H1 (cell line): ENCODE measurements at regions not wholly inside any gene's neighbourhood (a gene's known extent, or its start where the extent isn't known, plus 50 kb on each side); places are given as distances from the start of the nearest gene placed in this dataset.

Experiments
- CTCF ChIA-PET: fragments of 300-600 bp; sonication (Branson Sonifier 250); formaldehyde crosslinking; loops from one replicate; lab custom pipeline; 2021; ENCODE audit not compliant: partially characterized antibody; lab: Charles Lee
- POLR2A ChIA-PET: fragments of 300-600 bp; sonication (Branson Sonifier 250); formaldehyde crosslinking; loops from one replicate; lab custom pipeline; 2021; ENCODE audit warnings: inconsistent platforms; ENCODE audit not compliant: partially characterized antibody; lab: Charles Lee
- DNase-seq, 2 experiments: peaks; one replicate each; pipeline versions ENCODE4 v3.0.0 to v3.0.0-alpha.2; 2010 to 2022; ENCODE audit warnings: low spot score in 2 of 2, low read depth in 1 of 2, mixed read lengths in 1 of 2
- FAIRE-seq: peaks from 2 replicates; lab custom pipeline; 2011; peaks lifted over from hg19 to GRCh38; lab: Jason Lieb, UNC
- H2AFZ ChIP-seq: 2 replicates; pipeline ENCODE4 v1.8.1; 2012; ENCODE audit warnings: low read length, inconsistent platforms
- H2AK5ac ChIP-seq: 2 replicates; pipeline ENCODE4 v1.6.1; 2013; ENCODE audit warnings: low read depth, low read length
- H2BK120ac ChIP-seq: replicated peaks from 2 replicates; pipeline ENCODE3; 2013; ENCODE audit warnings: low read depth, low read length, inconsistent platforms
- H2BK12ac ChIP-seq: 2 replicates; pipeline ENCODE4 v1.6.1; 2013; ENCODE audit warnings: low read depth, low read length
- H2BK15ac ChIP-seq: 2 replicates; pipeline ENCODE4 v1.6.1; 2013; ENCODE audit warnings: low read length
- H2BK20ac ChIP-seq: 2 replicates; pipeline ENCODE4 v1.6.1; 2013; ENCODE audit warnings: low read length
- H2BK5ac ChIP-seq: 2 replicates; pipeline ENCODE4 v1.6.1; 2013; ENCODE audit warnings: low read depth, low read length
- H3K14ac ChIP-seq: 2 replicates; pipeline ENCODE4 v1.6.1; 2013; ENCODE audit warnings: inconsistent platforms; ENCODE audit not compliant: insufficient read length
- H3K18ac ChIP-seq: 2 replicates; pipeline ENCODE4 v1.6.1; 2013; ENCODE audit warnings: low read length; ENCODE audit errors: extremely low read depth
- H3K23ac ChIP-seq: 2 replicates; pipeline ENCODE4 v1.6.1; 2013; ENCODE audit warnings: inconsistent platforms; ENCODE audit not compliant: insufficient read length
- H3K23me2 ChIP-seq: 2 replicates; pipeline ENCODE4 v1.6.1; 2013; ENCODE audit warnings: low read depth, low read length
- H3K27ac ChIP-seq: 2 replicates; pipeline ENCODE4 v1.6.1; 2011; ENCODE audit warnings: low read depth, low read length, inconsistent platforms
- H3K27me3 ChIP-seq, 4 experiments: replicated peaks in 1 of 4; 1 replicate in 1 of 4; 2 replicates in 3 of 4; pipeline versions ENCODE4 v1.6.1 to v1.8.1; 2011 to 2013; ENCODE audit warnings: low read length in 3 of 4, mild to moderate bottlenecking in 3 of 4, inconsistent platforms in 2 of 4, mixed read lengths in 2 of 4, moderate library complexity in 1 of 4; ENCODE audit not compliant: control insufficient read depth in 3 of 4, insufficient read depth in 3 of 4; ENCODE audit errors: extremely low read depth in 1 of 4
- H3K36me3 ChIP-seq, 4 experiments: 2 replicates each; pipeline versions ENCODE4 v1.6.1 to v1.8.1; 2011 to 2013; ENCODE audit warnings: mild to moderate bottlenecking in 4 of 4, low read length in 3 of 4, moderate library complexity in 2 of 4, control low read depth in 1 of 4, inconsistent platforms in 1 of 4; ENCODE audit not compliant: insufficient read depth in 4 of 4, control insufficient read depth in 2 of 4
- H3K4ac ChIP-seq: replicated peaks from 2 replicates; pipeline ENCODE3; 2013; ENCODE audit warnings: low read length, low read depth, mixed read lengths, inconsistent platforms; ENCODE audit not compliant: insufficient read length
- H3K4me1 ChIP-seq, 4 experiments: replicated peaks in 1 of 4; 1 replicate in 1 of 4; 2 replicates in 3 of 4; pipeline versions ENCODE4 v1.6.1 to v1.8.1; 2011 to 2013; ENCODE audit warnings: low read length in 3 of 4, inconsistent platforms in 2 of 4, mixed read lengths in 1 of 4; ENCODE audit not compliant: insufficient read depth in 4 of 4, control insufficient read depth in 3 of 4
- H3K4me2 ChIP-seq, 2 experiments: 2 replicates each; pipeline versions ENCODE4 v1.6.1 to v1.8.1; 2011 to 2013; ENCODE audit warnings: low read depth in 2 of 2, low read length in 2 of 2, control low read depth in 1 of 2, inconsistent platforms in 1 of 2, mild to moderate bottlenecking in 1 of 2; ENCODE audit not compliant: insufficient read depth in 1 of 2
- H3K4me3 ChIP-seq, 4 experiments: fragments of 200-600, 300-600 bp in 1 of 4; sonication (generic), shearing (Covaris generic), sonication (Bioruptor Twin) in 1 of 4; 2 replicates each; pipeline versions ENCODE4 v1.5.1 to v1.8.1; 2011 to 2016; ENCODE audit warnings: low read length in 4 of 4, low read depth in 3 of 4, control low read depth in 2 of 4, inconsistent platforms in 2 of 4, mild to moderate bottlenecking in 2 of 4, mixed read lengths in 1 of 4, moderate library complexity in 1 of 4; ENCODE audit not compliant: insufficient read depth in 2 of 4; ENCODE audit errors: extremely low read depth in 1 of 4
- H3K56ac ChIP-seq: replicated peaks from 2 replicates; pipeline ENCODE3; 2013; ENCODE audit warnings: low read depth, mild to moderate bottlenecking, mixed read lengths, low read length, inconsistent platforms; ENCODE audit not compliant: insufficient read length
- H3K79me1 ChIP-seq: 2 replicates; pipeline ENCODE4 v1.6.1; 2013; ENCODE audit warnings: low read depth, low read length, control low read depth
- H3K79me2 ChIP-seq, 2 experiments: 2 replicates each; pipeline versions ENCODE4 v1.6.1 to v1.8.1; 2012 to 2013; ENCODE audit warnings: low read length in 2 of 2, mild to moderate bottlenecking in 2 of 2, inconsistent platforms in 1 of 2; ENCODE audit not compliant: insufficient read depth in 2 of 2, control insufficient read depth in 1 of 2
- H3K9ac ChIP-seq, 4 experiments: replicated peaks in 1 of 4; 1 replicate in 1 of 4; 2 replicates in 3 of 4; pipeline versions ENCODE4 v1.6.1 to v1.8.1; 2011 to 2013; ENCODE audit warnings: low read depth in 3 of 4, low read length in 3 of 4, control low read depth in 2 of 4, mild to moderate bottlenecking in 2 of 4, moderate library complexity in 2 of 4, inconsistent platforms in 1 of 4; ENCODE audit errors: extremely low read depth in 1 of 4
- H3K9me3 ChIP-seq, 2 experiments: 2 replicates each; pipeline versions ENCODE4 v1.6.1 to v1.8.1; 2012 to 2013; ENCODE audit warnings: mild to moderate bottlenecking in 2 of 2, moderate library complexity in 2 of 2, control low read depth in 1 of 2, inconsistent platforms in 1 of 2, low read depth in 1 of 2, low read length in 1 of 2, mixed read lengths in 1 of 2; ENCODE audit not compliant: insufficient read depth in 2 of 2
- H4K20me1 ChIP-seq, 2 experiments: replicated peaks in 1 of 2; 2 replicates each; pipeline versions ENCODE3 to v1.8.1; 2011 to 2013; ENCODE audit warnings: inconsistent platforms in 2 of 2, low read length in 2 of 2, mild to moderate bottlenecking in 1 of 2; ENCODE audit not compliant: insufficient read depth in 2 of 2, control insufficient read depth in 1 of 2
- H4K5ac ChIP-seq: 2 replicates; pipeline ENCODE4 v1.6.1; 2013; ENCODE audit warnings: low read length, low read depth, mixed read lengths, inconsistent platforms; ENCODE audit not compliant: insufficient read length
- H4K8ac ChIP-seq: 2 replicates; pipeline ENCODE4 v1.8.0; 2013; ENCODE audit warnings: mild to moderate bottlenecking, moderate library complexity, low read length, inconsistent platforms; ENCODE audit not compliant: insufficient read depth; ENCODE audit errors: extremely low read depth
- H4K91ac ChIP-seq: replicated peaks from 2 replicates; pipeline ENCODE3; 2013; ENCODE audit warnings: low read length, mixed read lengths, inconsistent platforms; ENCODE audit not compliant: insufficient read length
- BRCA1 ChIP-seq: IDR thresholded peaks from 2 replicates; pipeline ENCODE4 v1.6.1; 2012; ENCODE audit warnings: low read depth, low read length, improper control_type of control experiment
- FOSL1 ChIP-seq: IDR thresholded peaks from 2 replicates; pipeline ENCODE4 v1.6.1; 2011; ENCODE audit warnings: mild to moderate bottlenecking, low read depth, low read length, moderate library complexity; ENCODE audit not compliant: insufficient read depth
- JUN ChIP-seq: IDR thresholded peaks from 2 replicates; pipeline ENCODE4 v1.6.1; 2011; ENCODE audit warnings: low read depth, mild to moderate bottlenecking, improper control_type of control experiment, low read length
- JUND ChIP-seq: IDR thresholded peaks from 2 replicates; pipeline ENCODE4 v1.6.1; 2011; ENCODE audit warnings: mild to moderate bottlenecking, improper control_type of control experiment, low read length
- KDM5A ChIP-seq: fragments of 200-600 bp; IDR thresholded peaks from 2 replicates; pipeline ENCODE4 v1.7.1; 2012; ENCODE audit warnings: mild to moderate bottlenecking, low read length, inconsistent platforms, mixed read lengths
- PHF8 ChIP-seq: fragments of 200-600 bp; sonication (generic); conservative IDR thresholded peaks from 2 replicates; pipeline ENCODE4 v1.7.1; 2012; ENCODE audit warnings: low read depth, mild to moderate bottlenecking, inconsistent platforms, low read length, moderate library complexity
- SIRT6 ChIP-seq: IDR thresholded peaks from one replicate; pipeline ENCODE4 v1.7.1; 2012; ENCODE audit warnings: low read length, inconsistent platforms
- TAF7 ChIP-seq: optimal IDR thresholded peaks from 2 replicates; pipeline ENCODE3; 2011; ENCODE audit warnings: low read depth, mild to moderate bottlenecking, inconsistent platforms, low read length, moderate library complexity, borderline replicate concordance
- WGBS, 2 experiments: shearing (Covaris generic) in 1 of 2; methylation state at CpG; one replicate each; pipeline versions ENCODE4 v1.1.6 to v1.1.7; 2013 to 2015; ENCODE audit warnings: low lambda C conversion rate in 2 of 2, mixed read lengths in 2 of 2, inconsistent platforms in 1 of 2, low coverage in 1 of 2, missing lambda C conversion rate in 1 of 2; ENCODE audit not compliant: insufficient replicate concordance in 2 of 2, insufficient coverage in 1 of 2, insufficient read length in 1 of 2; ENCODE audit errors: extremely low coverage in 1 of 2, missing lambda C conversion rate in 1 of 2; 5-methylcytosine and 5-hydroxymethylcytosine counted together

DNA sequence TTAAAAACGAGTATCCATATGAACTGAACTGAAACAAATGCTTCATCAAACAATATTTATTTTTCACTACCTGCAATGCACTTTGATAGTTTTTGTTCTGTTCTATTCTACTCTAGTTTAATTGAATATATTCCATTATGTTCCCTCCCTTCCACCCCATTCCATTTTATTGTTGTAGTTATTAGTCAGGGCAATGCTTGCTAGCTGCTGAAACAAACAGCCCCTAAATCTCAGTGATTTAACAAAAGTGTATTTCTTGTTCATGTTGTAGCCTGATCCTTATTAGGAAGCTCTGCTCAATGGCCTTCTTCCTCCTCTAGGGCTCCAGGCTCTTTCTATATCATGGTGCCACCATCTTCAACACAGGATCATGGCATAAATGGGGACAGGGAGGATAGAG, 122.3 kb upstream of the RAI2 start:
- CTCF ChIA-PET: no interaction called here
- Histone ChIP-seq H2AFZ (no peak overlapping the region), H2BK12ac (no peak overlapping the region), H3K14ac (no peak overlapping the region), H3K4me1 (no peaks in the 10 kb centered on the region), H3K36me3 (no peaks in the 10 kb centered on the region), H2BK5ac (no peak overlapping the region), H4K20me1 (no peaks in the 10 kb centered on the region), H3K27ac (no peak overlapping the region), H3K18ac (no peak overlapping the region), H2BK120ac (no peak overlapping the region), H3K4ac (no peak overlapping the region), H4K5ac (no peak overlapping the region), H3K27me3 (no peaks in the 10 kb centered on the region), H3K56ac (no peak overlapping the region), H2BK15ac (no peak overlapping the region), H3K79me1 (no peaks in the 10 kb centered on the region), H4K8ac (no peak overlapping the region), H3K9ac (no peak overlapping the region), H3K23ac (no peak overlapping the region), H3K79me2 (no peaks in the 10 kb centered on the region), H3K4me2 (no peak overlapping the region), H2AK5ac (no peak overlapping the region), H2BK20ac (no peak overlapping the region), H3K4me3 (no peak overlapping the region), H3K9me3 (no peaks in the 10 kb centered on the region), H3K23me2 (no peaks in the 10 kb centered on the region), H4K91ac (no peak overlapping the region)
- FAIRE-seq: no peak
- POLR2A ChIA-PET: no interaction called here
- WGBS, 2 experiments: 82% methylated on average over 1 of the region's 1 CpG; no CpG with 5 or more reads in 1 of the 2 experiments
- DNase-seq: no peak
- TF ChIP-seq KDM5A (no peak), SIRT6 (no peak), JUN (no peak), JUND (no peak), FOSL1 (no peak), TAF7 (no peak), BRCA1 (no peak), PHF8 (no peak)
- TF ChIP-seq, all 59 proteins: peak for 0
